ENCODE measurements at regions not wholly inside any gene's neighbourhood (a gene's known extent, or its start where the extent isn't known, plus 50 kb on each side); places are given as distances from the start of the nearest gene placed in this dataset.
"Not testable (repeated sequence)": the region's sequence is repeated elsewhere in the genome, so short reads cannot be mapped to it uniquely, and the experiment has no call there.

DNA sequence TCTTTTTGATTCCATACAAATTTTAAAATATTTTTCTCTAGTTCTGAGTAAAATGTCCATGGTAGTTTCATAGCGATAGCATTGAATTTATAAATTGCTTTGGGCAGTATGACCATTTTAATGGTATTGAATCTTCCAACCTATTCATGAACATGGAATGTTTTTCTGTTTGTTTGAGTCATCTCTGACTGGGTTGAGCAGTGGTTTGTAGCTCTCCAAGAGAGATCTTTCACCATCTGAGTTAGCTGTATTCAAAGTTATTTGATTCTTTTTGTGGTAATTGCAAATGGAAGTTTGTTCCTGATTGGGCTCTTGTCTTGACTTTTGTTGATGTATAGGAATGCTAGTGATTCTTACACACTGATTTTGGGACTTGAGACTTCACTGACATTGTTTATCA is 136.3 kb upstream of the HSFY2 start:
- H3K9me3 ChIP-seq: no peaks in the 10 kb centered on the region
- ATAC-seq (ENCODE audit: insufficient number of reproducible peaks, low FRiP score, low read depth) (no peak), DNase-seq (ENCODE audit: low spot score) (no peak)
- no peaks in the 10 kb centered on the region for H3K27me3 ChIP-seq (replicated peaks; ENCODE audit: insufficient read depth)
- no peak overlapping the region for H3K27ac ChIP-seq
- H3K36me3 ChIP-seq: no peaks in the 10 kb centered on the region
- TF ChIP-seq, protein P1, sequence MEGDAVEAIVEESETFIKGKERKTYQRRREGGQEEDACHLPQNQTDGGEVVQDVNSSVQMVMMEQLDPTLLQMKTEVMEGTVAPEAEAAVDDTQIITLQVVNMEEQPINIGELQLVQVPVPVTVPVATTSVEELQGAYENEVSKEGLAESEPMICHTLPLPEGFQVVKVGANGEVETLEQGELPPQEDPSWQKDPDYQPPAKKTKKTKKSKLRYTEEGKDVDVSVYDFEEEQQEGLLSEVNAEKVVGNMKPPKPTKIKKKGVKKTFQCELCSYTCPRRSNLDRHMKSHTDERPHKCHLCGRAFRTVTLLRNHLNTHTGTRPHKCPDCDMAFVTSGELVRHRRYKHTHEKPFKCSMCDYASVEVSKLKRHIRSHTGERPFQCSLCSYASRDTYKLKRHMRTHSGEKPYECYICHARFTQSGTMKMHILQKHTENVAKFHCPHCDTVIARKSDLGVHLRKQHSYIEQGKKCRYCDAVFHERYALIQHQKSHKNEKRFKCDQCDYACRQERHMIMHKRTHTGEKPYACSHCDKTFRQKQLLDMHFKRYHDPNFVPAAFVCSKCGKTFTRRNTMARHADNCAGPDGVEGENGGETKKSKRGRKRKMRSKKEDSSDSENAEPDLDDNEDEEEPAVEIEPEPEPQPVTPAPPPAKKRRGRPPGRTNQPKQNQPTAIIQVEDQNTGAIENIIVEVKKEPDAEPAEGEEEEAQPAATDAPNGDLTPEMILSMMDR (IDR thresholded peaks at IDR 0.05): no peak
- H3K4me3 ChIP-seq: no peak overlapping the region
- no peaks in the 10 kb centered on the region for H3K4me1 ChIP-seq (ENCODE audit: control insufficient read depth in 1 of 2, low read depth in 2 of 2)

DNA sequence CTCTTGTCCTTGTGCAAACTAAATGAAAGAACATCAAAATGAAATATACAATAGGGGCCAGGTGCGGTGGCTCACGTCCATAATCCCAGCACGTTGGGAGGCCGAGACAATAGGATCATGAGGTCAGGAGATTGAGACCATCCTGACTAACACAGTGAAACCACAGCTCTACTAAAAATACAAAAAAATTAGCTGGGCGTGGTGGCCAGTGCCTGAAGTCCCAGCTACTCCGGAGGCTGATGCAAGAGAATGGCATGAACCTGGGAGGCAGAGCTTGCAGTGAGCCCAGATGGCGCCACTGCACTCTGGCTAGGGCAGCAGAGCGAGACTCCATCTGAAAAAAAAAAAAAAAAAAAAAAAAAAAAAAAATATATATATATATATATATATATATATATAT is 132.7 kb upstream of the HSFY2 start:
- not testable (repeated sequence) for H3K36me3 ChIP-seq; H3K9me3 ChIP-seq; H3K4me3 ChIP-seq; H3K27me3 ChIP-seq (replicated peaks; ENCODE audit: insufficient read depth); H3K4me1 ChIP-seq (ENCODE audit: control insufficient read depth in 1 of 2, low read depth in 2 of 2); H3K27ac ChIP-seq; DNase-seq (ENCODE audit: low spot score); ATAC-seq (ENCODE audit: insufficient number of reproducible peaks, low FRiP score, low read depth)

DNA sequence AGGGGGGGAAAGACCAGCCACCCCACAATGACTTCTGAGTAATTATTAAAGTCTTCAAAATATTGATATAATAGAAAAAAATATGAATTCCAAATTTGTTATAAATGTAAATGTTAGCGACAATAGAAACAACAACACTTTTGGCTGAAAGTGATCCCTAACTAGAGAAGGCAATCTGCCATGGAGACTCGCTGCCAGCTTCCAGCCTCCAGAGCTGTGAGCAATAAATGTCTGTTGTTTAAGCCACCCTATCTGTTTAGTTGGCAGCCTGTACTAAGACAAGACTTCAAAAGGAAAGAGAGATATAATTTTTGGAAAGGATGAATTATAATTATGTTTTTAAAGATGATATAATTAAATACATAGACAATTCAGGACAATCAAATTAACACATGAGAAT is 130.8 kb upstream of the HSFY2 start:
- Histone ChIP-seq H3K9me3 (no peaks in the 10 kb centered on the region), H3K27me3 (replicated peaks; ENCODE audit: insufficient read depth) (no peaks in the 10 kb centered on the region), H3K27ac (no peak overlapping the region), H3K36me3 (no peaks in the 10 kb centered on the region), H3K4me1 (ENCODE audit: control insufficient read depth in 1 of 2, low read depth in 2 of 2) (no peaks in the 10 kb centered on the region), H3K4me3 (no peak overlapping the region)
- DNase-seq (ENCODE audit: low spot score) (no peak), ATAC-seq (ENCODE audit: insufficient number of reproducible peaks, low FRiP score, low read depth) (no peak)
- TF ChIP-seq, protein P1 (IDR thresholded peaks at IDR 0.05): no peak

DNA sequence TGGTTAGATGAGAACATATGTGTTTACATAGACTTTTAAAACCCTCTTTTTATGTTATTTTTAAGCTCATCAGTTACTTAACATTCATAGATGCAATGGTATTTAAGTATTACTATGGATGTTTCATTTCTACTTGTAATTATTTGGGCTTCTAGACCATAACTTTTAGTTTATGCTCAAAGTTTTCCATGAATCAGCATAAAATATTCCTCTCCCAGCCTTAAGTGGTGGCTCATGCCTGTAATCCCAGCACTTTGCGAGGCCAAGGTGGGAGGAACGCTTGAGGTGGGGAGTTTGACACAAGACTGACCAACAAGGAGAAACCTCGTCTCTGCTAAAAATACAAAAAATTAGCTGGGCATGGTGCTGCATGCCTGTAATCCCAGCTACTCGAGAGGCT is 118.5 kb upstream of the HSFY2 start:
- ATAC-seq (ENCODE audit: insufficient number of reproducible peaks, low FRiP score, low read depth): no peak
- DNase-seq (ENCODE audit: low spot score): no peak
- Histone ChIP-seq H3K27me3 (replicated peaks; ENCODE audit: insufficient read depth) (no peaks in the 10 kb centered on the region), H3K9me3 (no peaks in the 10 kb centered on the region), H3K4me3 (no peak overlapping the region), H3K27ac (no peak overlapping the region), H3K4me1 (ENCODE audit: control insufficient read depth in 1 of 2, low read depth in 2 of 2) (no peaks in the 10 kb centered on the region), H3K36me3 (no peaks in the 10 kb centered on the region)
- TF ChIP-seq, protein P1 (IDR thresholded peaks at IDR 0.05): no peak

DNA sequence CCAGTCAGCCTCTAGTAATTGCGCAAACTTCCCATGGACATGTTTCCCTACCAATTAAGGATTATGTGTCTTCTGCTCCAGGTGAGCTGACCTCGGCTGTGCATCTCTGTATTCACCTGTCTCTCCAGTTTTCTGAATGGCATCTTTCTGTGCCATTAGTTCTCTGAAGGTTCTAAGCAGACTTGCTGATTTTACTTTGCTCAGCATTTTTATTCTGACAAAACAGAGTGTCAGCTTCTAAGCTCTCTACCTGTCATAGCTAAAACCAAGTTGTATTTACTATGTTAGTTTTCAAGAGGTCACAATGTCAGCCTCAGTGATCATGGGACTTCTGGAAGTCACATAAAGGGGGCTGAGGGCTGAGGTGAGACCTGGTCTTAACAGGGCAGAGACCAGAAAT is 116.0 kb upstream of the HSFY2 start:
- Histone ChIP-seq H3K36me3 (no peaks in the 10 kb centered on the region), H3K27me3 (replicated peaks; ENCODE audit: insufficient read depth) (no peaks in the 10 kb centered on the region), H3K9me3 (no peaks in the 10 kb centered on the region), H3K27ac (no peak overlapping the region), H3K4me3 (no peak overlapping the region), H3K4me1 (ENCODE audit: control insufficient read depth in 1 of 2, low read depth in 2 of 2) (no peaks in the 10 kb centered on the region)
- DNase-seq (ENCODE audit: low spot score) (no peak), ATAC-seq (ENCODE audit: insufficient number of reproducible peaks, low FRiP score, low read depth) (no peak)
- TF ChIP-seq, protein P1 (IDR thresholded peaks at IDR 0.05): no peak

DNA sequence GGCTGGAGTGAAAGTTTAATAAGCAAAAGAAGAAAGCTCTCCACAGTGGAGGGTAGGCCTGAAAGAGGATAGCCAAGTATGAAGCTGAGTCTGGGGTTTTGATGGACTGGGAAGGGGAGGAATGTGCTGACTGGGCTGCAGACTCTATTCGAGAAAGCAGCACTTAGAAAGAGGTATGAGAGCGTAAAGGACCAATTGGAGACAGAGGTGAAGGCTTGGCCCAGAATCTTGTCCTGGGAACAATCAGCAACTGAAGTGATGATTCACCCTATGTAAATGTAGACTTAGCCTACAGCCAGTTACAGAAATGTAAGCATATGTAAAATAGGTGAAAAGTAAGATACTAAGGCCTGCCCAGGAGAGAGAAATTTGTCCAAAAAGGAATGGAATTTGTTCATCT is 111.2 kb upstream of the HSFY2 start:
- H3K9me3 ChIP-seq: no peaks in the 10 kb centered on the region
- no peak overlapping the region for H3K4me3 ChIP-seq
- H3K4me1 ChIP-seq (ENCODE audit: control insufficient read depth in 1 of 2, low read depth in 2 of 2): no peaks in the 10 kb centered on the region
- no peaks in the 10 kb centered on the region for H3K36me3 ChIP-seq
- no peak overlapping the region for H3K27ac ChIP-seq
- TF ChIP-seq, protein P1 (IDR thresholded peaks at IDR 0.05): no peak
- ATAC-seq (ENCODE audit: insufficient number of reproducible peaks, low FRiP score, low read depth) (no peak), DNase-seq (ENCODE audit: low spot score) (no peak)
- no peaks in the 10 kb centered on the region for H3K27me3 ChIP-seq (replicated peaks; ENCODE audit: insufficient read depth)

DNA sequence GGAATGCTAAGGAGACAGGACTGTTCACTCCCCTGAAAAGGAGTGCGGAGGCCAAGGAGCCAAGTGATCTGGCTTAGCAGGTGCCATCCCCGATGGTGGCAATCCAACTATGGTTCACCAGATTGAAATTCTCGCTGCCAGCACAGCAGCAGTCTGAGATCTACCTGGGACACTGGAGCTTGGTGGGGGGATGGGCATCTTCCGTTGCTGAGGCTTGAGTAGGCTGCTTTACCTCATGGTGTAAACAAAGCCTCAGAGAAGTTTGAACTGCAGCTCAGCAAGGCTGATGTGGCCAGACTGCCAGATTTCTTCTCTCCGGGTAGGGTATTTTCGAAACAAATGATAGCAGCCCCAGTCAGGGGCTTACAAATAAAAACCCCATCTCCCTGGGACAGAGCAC is 95.6 kb upstream of the HSFY2 start:
- not testable (repeated sequence) for H3K4me1 ChIP-seq (ENCODE audit: control insufficient read depth in 1 of 2, low read depth in 2 of 2); H3K36me3 ChIP-seq; H3K9me3 ChIP-seq; ATAC-seq (ENCODE audit: insufficient number of reproducible peaks, low FRiP score, low read depth); H3K27ac ChIP-seq; DNase-seq (ENCODE audit: low spot score); H3K4me3 ChIP-seq; H3K27me3 ChIP-seq (replicated peaks; ENCODE audit: insufficient read depth)

DNA sequence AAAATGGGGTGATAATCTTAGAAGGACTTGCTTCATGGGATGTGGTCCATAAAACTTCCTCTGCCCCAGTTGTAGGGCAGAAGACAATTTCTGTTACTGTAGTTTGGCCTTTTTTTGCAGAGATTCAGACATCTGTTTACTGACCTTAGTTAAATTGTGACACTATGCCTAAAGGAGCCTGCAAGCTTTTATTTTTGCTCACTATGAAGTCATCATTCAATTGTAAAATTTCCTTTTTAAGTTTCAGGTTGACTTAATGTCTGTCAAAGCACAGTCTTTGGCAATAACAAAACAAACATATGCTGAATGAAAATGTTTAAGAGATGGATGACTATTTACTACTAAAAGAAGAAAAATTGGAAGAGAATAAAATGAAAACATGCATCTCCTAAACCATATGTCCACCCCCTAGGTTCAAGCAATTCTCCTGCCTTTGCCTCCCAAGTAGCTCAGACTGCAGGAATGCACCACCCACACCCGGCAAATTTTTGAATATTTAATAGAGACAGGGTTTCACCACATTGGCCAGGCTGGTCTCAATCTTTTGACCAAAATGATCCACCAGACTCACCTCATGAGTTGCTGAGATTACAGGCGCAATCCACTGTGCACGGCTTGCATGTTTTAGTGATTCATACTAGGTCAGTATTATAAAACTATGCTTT is 93.5 kb upstream of the HSFY2 start:
- ATAC-seq (ENCODE audit: insufficient number of reproducible peaks, low FRiP score, low read depth): not testable (repeated sequence)

More for the DNA sequence above, 93.5 kb upstream of the HSFY2 start:
- H3K4me3 ChIP-seq; H3K36me3 ChIP-seq; H3K27ac ChIP-seq; DNase-seq (ENCODE audit: low spot score); H3K4me1 ChIP-seq (ENCODE audit: control insufficient read depth in 1 of 2, low read depth in 2 of 2); H3K9me3 ChIP-seq; H3K27me3 ChIP-seq (replicated peaks; ENCODE audit: insufficient read depth): not testable (repeated sequence)

All from thoracic aorta (tissue), 2 donors.